ENCODE measurements at regions not wholly inside any gene's neighbourhood (a gene's known extent, or its start where the extent isn't known, plus 50 kb on each side); places are given as distances from the start of the nearest gene placed in this dataset.
"Not testable (repeated sequence)": the region's sequence is repeated elsewhere in the genome, so short reads cannot be mapped to it uniquely, and the experiment has no call there.

DNA sequence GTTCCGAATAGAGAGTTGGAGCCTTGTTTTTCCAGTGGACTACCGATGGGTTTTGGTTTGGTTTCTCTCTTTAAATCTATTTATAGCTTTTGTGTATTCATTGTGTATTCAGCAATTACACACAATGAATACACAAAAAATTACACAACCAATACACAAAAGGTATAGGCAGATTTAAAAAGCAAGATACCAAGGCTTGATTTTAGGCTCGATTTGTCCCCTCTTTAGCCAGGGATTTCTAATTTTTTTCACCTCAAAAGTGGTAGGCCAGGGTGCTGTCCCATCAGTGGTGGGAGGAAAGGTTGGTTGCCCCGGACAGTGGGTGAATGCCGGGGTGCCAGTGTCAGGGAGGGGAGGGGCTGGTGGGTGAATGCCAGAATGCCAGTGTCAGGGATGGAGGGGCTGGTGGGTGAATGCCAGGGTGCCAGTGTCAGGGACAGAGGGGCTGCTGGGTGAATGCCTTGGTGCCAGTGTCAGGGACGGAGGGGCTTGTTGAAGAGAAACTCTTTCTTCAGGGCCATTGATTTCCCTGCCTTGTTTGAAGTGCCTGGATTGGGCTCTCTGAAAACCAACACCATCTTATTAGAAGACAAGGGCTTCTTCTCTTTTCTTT is 186.2 kb downstream of the GOLGA6L6 start:
- no peak for DNase-seq (ENCODE audit: low read depth)
- no peak overlapping the region for H3K4me3 ChIP-seq (replicated peaks; ENCODE audit: low read depth, low read length)
- TF ChIP-seq, protein P1, sequence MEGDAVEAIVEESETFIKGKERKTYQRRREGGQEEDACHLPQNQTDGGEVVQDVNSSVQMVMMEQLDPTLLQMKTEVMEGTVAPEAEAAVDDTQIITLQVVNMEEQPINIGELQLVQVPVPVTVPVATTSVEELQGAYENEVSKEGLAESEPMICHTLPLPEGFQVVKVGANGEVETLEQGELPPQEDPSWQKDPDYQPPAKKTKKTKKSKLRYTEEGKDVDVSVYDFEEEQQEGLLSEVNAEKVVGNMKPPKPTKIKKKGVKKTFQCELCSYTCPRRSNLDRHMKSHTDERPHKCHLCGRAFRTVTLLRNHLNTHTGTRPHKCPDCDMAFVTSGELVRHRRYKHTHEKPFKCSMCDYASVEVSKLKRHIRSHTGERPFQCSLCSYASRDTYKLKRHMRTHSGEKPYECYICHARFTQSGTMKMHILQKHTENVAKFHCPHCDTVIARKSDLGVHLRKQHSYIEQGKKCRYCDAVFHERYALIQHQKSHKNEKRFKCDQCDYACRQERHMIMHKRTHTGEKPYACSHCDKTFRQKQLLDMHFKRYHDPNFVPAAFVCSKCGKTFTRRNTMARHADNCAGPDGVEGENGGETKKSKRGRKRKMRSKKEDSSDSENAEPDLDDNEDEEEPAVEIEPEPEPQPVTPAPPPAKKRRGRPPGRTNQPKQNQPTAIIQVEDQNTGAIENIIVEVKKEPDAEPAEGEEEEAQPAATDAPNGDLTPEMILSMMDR (IDR thresholded peaks at IDR 0.05; ENCODE audit: low read length, missing control alignments), result no peak

DNA sequence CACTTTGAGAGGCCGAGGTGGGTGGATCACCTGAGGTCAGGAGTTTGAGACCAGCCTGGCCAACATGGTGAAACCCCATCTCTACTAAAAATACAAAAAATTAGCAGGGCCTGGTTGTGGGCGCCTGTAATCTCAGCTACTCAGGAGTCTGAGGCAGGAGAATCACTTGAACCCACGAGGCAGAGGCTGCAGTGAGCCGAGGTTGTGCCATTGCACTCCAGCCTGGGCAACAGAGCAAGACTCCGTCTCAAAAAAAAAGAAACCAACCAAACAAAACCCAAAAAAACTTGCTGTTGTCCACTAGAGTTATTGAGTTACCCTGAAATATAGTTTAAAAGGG is 186.7 kb downstream of the GOLGA6L6 start:
- not testable (repeated sequence) for DNase-seq (ENCODE audit: low read depth); H3K4me3 ChIP-seq (replicated peaks; ENCODE audit: low read depth, low read length)

DNA sequence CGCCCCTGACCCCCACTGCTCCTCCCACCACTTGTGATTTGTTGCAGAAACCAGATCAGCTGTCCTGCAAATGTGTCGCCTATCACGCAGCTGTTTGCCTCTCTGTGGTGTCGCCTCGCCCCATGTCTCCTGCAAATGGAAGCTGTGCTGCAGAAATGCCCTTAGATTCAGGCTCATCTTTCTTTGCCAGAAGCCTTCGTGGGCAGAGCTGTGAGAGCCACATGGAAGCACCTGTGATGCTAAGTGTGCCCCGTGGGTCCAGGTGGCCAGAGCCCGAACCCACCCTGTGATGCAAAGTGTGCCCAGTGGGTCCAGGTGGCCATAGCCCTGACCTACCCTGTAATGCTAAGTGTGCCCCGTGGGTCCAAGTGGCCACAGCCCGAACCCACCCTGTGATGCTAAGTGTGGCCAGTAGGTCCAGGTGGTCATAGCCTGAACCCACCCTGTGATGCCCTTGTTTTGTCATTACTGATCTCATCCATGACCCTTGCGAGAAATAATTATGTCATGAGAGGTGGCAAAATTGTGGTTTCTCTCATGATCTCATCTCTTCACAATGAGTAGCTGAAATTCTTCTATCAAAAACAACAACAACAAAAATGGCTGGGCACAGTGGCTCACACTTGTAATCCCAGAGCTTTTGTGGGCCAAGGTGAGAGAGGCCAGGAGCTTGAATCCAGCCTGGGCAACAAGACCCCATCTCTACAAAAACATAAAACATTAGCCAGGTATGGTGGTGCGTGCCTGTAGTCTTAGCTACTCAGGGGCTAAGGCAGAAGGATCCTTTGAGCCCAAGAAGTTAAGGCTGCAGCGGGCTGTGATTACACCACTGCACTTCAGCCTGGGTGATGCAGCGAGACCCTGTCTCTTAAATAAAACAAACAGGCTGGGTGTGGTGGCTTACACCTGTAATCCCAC is 187.4 kb downstream of the GOLGA6L6 start:
- no peak overlapping the region for H3K4me3 ChIP-seq (replicated peaks; ENCODE audit: low read depth, low read length)
- TF ChIP-seq, protein P1 (IDR thresholded peaks at IDR 0.05; ENCODE audit: low read length, missing control alignments), result no peak
- DNase-seq (ENCODE audit: low read depth), result no peak

DNA sequence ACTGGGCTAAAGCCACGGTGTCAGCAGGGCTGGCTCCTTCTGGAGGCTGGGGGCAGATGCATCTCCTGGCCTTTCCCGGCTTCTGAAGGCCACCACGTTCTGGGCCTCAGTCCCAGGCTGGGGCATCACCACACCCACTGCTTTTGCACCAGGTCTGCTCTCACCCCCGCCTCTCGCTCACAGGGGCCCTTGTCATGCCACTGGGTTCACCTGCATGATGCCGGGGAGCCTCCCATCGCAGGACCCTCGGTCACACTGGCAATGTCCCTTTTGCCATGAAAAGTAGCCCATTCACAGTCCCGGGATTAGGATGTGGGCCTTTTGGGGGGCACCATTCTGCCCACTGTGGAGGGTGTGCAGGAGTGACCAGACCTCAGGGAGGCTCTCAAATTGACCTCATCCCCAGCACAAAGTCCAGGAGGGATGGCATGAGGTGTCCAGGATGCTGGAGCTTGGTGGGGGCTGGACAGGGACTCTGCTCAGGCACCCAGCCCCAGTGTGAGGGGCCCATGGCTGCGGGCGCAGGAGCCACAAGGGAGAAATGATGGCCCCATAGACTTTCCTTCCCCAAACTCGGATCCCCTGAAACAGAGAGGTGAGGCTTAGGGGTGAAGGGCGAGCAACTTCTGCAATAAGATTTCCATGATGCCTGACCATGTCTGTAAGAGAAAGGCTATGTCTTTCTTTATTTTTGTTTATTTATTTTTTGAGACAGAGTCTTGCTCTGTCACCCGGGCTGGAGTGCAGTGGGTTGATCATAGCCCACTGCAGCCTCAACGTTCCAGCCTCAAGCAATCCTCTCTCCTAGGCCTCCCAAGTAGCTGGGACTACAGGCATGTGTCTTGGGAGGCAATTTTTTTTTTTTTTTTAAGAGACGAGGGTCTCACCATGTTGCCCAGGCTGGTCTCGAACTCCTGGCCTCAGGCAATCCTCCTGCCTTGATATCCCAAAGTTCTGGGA is 189.1 kb downstream of the GOLGA6L6 start:
- H3K4me3 ChIP-seq (replicated peaks; ENCODE audit: low read depth, low read length), result no peak overlapping the region
- TF ChIP-seq, protein P1 (IDR thresholded peaks at IDR 0.05; ENCODE audit: low read length, missing control alignments), result no peak
- no peak for DNase-seq (ENCODE audit: low read depth)

DNA sequence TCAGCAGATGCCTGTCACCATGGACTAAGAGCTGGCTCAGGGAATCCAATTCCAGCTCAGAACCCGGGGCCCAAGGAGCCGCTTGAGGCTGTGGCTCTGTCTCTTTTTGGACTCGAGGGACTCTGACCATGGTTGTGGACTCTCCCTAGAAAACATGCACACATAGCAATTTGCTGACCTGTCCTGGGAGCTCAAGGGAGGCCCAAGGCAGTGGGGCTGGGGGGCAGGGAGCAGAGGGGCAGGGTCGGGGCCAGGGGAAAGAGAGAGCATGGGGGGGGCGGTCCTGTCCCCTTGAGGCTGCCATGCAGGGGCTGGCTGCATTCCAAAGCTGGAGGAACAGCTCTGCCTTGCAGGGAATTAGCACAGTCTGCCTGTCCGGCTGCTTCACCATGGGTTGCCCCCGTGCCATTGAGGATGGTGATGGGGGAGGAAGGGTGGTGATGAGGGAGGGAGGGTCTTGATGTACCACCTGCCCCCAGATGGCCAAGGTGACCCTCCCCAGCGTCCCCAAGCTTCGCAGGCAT is 190.1 kb downstream of the GOLGA6L6 start:
- TF ChIP-seq, protein P1 (IDR thresholded peaks at IDR 0.05; ENCODE audit: low read length, missing control alignments), result no peak
- H3K4me3 ChIP-seq (replicated peaks; ENCODE audit: low read depth, low read length), result no peak overlapping the region
- no peak for DNase-seq (ENCODE audit: low read depth)

DNA sequence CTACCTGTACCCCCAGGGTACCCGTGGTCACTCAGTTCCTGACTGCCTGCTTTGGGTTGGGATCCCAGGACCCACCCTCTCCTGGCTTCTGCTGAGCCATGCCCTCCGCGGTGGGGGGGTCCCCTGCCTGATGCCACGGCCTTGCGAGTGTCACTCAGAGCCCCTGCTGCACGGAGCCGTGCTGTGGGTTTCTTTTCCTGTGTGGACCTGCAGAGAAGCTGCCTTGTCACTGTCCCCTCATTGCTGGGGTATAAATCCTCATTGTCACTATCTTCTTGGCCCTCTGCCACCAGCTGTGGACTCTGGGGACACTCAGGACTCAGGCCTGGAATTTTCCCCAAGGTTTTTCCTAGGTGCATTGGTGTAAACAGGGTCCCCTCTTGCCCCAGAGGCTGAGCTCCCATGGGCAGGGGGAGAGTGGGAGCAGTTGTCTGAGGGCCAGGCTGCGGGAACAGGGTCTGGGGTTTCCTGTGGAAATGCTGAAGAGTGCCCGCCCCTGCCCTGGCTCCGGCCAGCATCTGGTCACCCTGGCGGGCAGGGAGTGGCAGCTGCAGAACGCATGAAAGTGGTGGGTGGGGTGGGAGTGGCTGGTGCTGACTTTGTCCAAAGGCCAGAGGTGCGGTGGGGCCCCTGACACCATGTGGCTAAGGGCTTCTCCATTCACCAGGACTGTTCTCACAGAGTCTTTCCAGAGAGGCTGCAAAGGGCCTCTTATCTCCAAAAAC is 191.7 kb downstream of the GOLGA6L6 start:
- H3K4me3 ChIP-seq (replicated peaks; ENCODE audit: low read depth, low read length), result no peak overlapping the region
- no peak for DNase-seq (ENCODE audit: low read depth)
- TF ChIP-seq, protein P1 (IDR thresholded peaks at IDR 0.05; ENCODE audit: low read length, missing control alignments), result no peak
